Nucleus accumbens (tissue), 56 donors: ENCODE measurements at regions not wholly inside any gene's neighbourhood (a gene's known extent, or its start where the extent isn't known, plus 50 kb on each side); places are given as distances from the start of the nearest gene placed in this dataset.

Source experiments
- DNase-seq, 56 donors: peaks; one replicate each; lab custom pipeline; 2025; lab: John Stamatoyannopoulos, UW

DNA sequence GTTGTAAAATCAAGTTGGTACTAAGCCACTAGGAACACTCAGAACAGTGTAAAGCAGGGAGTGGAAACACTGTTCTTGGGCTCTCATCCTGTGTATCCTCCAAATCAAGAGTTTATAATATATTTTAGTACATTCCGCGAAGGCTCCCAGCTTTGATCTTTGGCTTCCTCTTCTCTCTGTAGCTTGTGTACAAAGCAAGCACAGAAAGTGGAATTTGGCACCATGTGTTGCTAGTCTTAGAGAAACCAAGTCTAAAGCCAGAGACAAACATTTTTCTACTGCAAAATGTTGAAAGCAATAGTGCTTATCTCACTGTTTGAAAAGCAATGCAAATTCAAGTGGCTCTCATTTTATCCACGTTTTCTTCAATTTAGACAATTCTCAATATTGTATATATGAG, 1893.3 kb upstream of the WWC1 start:
- no peak for DNase-seq

DNA sequence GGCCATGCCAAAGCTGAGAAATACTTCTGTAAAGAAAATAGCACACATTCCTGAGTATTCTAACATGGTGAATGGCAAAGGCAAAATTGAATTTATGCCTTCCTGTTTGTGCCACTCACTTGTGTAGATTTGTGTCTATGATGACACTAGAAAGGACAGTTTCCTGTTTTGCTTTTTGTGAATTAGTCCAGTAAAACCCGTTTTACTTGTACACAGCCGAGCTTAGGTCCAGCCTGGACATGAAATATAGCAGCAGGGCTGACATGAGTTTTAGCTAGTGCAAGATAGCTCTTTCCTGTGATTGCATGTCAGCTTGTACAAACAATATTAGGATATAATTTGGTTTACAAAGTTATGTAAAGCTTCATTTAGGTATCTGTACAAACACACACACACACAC, 1891.7 kb upstream of the WWC1 start:
- no peak for DNase-seq

DNA sequence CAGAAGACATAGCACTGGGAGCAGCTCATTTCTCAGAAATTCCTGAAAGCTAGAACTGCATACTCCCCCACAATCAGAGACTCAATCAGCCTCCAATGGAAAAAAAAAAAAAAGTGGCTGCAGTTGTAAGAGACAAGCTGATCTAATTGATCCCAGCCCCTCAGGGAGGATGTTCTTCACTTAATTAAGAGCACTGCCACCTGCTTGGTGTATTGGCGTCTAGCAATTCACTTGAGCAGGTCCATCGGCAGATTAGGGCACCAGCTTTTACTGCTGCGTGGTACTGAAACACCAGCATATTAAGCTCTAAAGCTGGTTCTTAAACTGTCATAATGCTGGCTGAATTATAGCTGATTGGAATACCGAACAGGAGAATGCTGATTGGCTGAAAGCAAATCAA, 1890.1 kb upstream of the WWC1 start:
- DNase-seq, result peak in 7 of 56 donors; percentile 3 to 32 (median 9)

DNA sequence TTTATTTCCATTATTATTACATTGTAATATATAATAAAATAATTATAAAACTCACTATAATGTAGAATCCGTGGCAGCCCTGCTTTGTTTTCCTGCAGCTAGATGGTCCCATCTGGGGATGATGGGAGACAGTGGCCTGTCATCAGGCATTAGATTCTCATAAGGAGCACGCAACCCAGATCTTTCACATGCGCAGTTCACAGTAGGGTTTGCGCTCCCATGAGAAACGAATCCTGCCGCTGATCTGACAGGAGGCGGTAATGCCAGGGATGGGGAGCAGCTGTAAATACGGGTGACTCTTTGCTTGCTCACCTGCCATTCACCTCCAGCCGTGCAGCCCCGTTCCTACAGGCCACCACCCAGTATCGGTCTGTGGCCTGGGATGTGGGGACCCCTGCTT, 1879.3 kb upstream of the WWC1 start:
- DNase-seq, result no peak

DNA sequence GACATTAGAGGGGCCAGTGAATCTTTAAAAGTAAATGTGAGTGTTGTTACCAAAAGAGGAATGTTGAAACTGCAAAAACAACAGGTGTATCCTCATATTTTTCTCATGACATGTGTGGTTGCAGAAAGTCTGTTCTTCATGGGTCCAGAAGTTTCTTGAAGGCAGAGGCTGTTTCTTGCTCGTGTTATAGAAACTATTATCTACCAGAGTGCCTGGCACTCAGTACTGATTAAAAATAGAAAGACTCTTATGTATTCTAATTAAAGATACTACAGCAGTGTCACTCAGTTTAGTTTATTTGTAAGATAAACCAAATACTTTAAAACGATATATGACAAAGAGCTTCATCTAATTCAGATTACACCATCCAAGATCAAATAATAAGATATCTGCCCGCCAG, 1864.2 kb upstream of the WWC1 start:
- DNase-seq, result no peak

DNA sequence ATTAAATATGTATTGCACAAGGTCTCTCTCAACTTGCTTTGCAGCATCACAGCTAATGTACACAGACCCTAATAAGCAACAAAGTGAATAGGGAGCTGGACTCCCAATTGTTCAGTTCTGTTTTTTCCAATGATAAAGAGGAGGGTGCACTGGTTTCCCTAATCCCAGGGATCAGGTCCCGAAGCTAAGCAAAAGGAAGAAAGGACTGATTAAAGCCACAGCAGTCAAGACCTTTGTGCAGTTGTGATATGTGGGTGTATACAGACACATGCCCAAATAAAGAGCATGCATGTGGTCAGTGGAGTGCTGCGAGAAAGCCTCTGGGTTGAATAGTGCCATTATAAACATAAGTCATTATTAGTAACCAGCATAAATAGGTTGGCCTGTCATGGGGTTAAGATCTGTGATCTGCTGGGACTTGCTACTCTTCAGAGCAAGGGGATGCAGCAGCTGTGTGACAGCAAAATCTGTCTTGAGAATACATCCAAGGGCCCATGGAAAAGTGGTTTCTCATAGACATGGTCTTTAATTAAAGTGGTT, 1863.1 kb upstream of the WWC1 start:
- DNase-seq, result no peak

DNA sequence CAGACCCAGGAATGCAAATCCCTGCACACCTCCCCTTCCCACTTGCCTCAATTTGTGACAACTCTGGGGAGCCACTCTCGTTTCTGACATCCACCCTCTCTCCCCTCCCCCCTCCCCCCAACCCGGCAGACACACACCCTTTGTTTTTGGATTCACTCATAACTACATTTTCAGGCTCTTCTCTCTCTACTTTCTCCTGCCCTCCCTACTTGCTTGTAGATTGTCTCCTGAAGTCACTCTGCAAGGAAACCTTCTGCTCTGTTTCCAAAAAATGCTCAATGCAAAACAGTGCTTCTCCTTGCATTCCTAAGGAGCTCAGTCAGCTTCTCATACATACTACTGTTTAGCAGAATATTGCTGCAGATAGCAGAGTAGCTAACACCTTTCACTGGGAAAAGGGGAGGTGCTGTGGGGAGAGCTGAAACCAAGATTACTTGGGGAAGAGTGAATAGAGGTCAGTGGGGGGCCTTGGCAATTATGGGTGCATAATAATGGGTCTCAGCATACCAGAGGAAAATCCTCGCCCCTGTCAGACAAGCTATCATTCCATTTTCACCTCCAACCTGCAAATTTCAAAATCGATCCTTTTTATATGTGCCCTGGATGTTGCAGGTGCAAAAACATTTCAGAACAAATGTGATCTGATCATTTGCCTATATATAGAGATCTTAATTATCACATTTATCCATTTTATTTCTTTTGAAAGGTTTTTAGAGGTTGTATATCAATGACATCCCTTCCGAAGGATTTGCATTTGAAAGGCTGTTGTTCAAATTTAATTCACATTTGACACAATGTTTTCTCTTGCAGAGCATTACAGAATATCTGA, 1860.7 kb upstream of the WWC1 start:
- DNase-seq, result no peak

DNA sequence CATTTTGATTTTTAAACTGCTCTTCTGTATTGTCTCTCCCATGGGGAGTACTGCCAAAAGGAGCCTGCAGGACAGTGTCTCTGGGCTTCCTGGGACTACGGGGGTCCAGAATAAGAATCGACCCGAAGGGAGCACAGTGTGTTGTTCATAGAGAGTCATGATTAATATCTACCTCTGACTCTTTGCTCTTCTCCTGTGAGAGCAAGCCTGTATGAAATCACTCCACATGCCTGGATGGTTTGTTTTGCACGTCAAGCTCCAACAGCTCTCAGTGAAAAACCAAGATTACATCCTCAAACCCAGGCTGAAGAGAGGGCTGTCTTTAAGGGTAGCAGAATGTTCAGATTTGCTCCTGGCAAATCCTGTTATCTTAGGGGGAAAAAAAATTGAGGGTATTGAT, 1860.0 kb upstream of the WWC1 start:
- no peak for DNase-seq

DNA sequence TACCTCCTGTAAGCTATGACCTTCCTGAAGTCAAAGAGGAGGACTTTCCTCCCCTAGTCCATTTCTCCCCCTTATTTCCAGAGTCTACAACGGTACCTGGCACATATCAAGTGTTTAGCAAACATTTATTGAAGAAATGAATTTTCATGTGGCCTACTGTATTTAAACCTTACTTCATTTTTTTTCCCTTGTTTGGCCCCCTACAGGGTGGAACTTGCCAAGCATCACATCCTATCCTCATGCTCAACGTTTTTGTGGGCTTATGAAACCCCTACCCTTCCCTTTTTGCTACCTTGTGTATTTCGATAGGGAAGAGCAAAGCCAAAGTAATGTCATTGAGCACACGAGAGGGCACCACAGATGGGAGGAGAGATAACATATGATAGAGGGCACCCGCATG, 1857.8 kb upstream of the WWC1 start:
- DNase-seq, result no peak

DNA sequence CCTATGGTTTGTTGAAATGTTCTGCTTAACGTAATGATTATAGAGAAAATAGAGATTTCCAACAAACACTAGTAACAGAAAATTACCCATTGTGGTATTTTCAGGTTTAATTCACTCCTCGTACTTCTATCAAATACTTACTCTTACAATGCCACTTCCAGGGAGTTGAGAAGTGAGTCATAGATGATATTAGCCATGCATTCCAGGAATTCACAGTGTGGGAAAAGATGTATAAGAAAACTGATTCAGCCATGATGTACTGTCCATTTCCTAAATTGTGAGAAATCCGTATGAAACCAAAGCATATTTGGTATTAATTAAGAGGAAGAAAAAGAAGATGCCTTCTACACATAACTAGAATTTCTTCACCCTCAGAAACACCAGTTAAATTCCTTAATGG, 1854.6 kb upstream of the WWC1 start:
- no peak for DNase-seq

DNA sequence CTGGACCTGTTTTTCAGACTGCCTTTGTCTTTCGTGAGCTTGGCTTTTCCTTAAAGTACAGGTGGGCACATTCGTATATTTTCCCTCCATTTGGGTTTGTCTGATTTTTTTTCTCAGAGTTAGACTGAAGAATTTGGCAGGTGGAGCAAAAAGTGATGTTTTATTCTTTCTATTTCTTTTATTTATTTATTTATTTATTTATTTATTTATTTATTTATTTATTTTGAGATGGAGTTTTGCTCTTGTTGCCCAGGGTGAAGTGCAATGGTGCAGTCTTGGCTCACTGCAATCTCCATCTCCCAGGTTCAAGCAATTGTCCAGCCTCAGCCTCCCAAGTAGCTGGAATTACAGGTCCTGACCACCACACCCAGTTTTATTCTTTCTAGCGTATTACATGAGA, 1805.1 kb upstream of the WWC1 start:
- DNase-seq, result no peak

DNA sequence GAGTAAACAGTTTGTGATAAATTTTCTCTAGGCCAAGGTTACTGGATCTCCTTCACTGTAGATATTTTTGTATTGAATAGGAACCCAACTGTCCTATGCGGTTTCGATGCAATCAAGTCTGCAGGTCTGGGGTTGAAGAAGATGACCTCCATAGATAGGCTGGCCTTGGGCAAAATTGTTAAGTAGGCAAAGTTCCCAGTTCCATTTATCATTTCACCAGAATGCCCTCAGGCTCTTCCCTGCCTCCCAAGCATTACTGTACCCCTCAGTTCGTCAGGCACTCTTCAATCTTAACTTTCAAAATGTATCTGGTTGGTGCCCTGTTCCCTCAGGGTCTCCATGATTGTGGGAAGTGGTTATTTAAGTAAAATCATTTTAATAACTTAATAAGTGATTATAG, 1802.9 kb upstream of the WWC1 start:
- DNase-seq, result no peak

DNA sequence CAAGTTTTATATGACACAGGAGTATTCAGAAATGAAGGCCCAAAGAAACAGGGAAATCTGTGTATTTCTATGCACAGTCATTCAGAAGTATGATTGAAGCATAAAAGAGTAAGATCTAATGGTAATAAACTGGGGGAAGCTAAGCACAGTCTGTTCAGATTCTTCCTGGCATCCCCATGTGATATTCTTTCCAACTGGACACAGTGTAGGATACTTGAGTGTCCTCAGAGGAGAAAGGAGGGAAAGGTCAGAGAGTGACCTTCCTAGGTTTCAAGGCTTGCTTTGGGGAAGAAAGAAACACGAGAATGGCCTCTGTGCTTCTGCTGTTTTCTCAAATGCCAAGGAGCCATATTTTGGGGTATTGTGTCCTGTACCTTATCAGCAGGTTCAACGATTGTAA, 1798.4 kb upstream of the WWC1 start:
- no peak for DNase-seq

DNA sequence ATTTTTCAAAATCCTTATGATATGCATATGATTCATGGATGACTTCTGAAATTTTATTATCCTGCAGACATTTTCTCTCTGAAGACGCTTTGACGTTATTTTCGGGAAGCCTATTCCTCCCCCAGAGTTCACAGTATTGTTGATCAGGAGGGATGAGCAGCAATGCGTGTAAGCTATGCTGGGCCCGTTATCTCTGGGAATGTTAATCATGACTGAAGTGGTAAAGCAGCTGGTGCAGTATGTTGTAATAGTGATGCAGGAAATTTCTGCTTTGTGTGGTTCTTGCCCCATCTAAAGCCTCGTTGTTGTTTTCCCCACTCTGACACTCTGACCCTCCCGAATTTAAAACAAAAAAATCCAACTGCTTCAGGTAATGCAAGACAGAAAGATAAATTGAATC, 1797.8 kb upstream of the WWC1 start:
- peak in 1 of 56 donors; percentile 4 for DNase-seq

DNA sequence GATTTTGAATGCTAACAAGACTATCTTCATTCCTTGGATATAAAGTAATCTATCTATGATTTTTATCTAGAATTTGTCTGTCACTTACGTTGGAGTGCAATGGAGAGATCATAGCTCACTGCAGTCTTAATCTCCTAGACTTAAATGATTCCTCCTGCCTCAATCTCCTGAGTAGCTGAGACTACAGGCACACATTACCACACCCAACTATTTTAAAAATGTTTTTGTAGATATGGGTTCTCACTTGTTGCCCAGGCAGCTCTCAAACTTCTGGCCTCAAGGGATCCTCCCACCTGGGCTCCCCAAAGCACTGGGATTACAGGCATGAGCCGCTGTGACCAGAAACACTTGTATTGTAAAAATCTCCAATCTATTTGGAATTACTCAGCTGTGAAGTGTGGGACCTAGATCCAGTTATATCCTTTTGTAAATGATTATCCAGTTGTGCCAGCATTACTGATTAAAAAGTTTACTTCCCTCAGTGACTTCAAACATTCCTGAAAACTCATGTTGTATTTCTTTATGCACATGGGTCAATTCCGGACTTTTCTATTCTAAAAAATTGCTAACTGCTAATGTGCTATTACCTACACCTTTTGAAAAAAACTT, 1793.8 kb upstream of the WWC1 start:
- no peak for DNase-seq

DNA sequence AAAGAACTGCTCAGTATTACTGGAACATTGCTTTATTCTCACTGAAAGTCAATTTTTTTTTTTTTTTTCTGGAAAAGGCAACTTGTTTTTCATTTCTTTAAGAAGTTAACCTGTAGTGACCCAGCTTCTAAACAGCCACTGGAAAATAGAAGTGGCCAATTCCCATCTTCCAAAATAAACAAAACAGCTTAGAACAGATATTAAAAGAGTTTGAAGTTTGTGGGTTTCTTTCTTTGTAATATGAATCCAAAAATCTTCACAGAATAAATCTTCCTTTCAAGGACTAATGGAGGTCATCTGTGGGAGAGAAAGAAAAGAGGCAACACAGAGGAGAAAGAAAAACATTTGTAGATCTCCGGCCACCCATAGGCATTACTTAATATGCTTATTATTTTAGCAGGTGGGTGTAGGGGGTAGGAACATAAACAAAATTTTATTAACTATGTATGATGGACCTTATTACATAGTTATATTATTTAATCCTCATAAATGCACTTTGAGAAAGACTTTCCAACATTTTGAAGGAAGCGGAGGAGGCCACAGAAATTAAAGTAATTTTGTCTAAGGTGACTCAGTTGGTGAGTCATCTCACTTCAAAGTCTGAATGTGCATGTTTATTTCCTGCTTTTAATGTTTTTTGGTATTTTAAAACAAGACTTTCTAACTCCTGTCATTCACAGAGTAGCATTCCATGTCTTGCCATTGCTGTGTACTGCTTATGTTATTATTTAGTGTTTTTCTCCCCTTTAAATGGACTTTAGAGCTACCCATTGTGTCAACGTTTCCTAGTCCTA, 1791.8 kb upstream of the WWC1 start:
- no peak for DNase-seq

DNA sequence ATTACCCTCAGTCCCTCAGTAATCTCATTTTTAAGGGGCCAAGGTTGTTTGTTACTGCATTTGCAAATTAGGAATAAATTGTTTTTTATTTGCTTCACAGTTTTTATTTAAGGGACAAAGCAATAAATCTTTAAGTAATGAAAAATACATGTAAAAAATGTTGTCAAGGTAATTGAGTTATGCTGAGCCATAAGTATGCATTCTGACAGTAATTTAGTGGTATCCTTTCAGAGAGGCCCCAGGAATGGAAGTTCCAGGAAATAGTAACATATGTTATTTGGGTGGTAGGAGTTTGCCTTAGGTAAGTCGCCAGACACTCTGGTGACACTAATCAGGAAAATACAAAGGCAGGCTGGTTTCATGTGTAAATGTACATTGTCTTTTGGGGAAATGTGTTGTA, 1787.9 kb upstream of the WWC1 start:
- DNase-seq, result no peak

DNA sequence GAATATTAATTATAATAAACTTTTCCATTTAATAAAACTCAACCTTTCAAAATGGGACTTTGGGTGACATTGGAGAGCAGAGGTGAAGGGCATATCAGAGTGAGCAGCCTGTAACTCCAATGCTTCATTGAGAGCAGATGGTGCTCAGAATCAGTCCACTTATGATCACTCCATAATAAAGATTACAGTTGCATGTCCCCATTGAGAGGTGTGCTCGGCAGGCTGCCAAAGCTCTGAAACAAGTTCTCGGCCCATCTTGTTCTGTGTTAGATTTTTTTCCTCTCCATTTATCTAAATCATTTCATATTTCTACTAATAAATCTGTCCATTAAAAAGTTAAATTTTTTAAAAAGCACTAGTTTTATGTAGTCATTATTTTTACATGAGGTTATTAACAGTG, 1786.4 kb upstream of the WWC1 start:
- DNase-seq, result no peak

DNA sequence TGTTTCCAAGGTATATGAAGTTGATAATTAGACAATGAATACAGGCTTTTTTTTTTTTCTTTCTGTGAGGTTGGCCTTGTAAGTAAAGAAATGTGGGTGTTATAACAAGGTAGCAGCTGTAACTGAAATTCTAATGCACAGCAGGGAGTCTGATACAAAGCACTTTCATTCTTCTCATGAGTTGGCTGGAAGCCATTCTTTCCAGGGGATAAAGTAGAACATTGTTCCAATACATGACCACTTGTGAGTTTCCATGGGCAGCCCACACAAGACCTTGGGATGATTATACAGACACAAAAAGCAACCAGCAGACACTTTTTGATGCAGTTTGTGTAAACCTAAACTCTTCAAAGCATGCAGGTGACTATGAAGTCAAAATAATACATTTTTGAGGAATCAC, 1785.9 kb upstream of the WWC1 start:
- DNase-seq, result no peak

DNA sequence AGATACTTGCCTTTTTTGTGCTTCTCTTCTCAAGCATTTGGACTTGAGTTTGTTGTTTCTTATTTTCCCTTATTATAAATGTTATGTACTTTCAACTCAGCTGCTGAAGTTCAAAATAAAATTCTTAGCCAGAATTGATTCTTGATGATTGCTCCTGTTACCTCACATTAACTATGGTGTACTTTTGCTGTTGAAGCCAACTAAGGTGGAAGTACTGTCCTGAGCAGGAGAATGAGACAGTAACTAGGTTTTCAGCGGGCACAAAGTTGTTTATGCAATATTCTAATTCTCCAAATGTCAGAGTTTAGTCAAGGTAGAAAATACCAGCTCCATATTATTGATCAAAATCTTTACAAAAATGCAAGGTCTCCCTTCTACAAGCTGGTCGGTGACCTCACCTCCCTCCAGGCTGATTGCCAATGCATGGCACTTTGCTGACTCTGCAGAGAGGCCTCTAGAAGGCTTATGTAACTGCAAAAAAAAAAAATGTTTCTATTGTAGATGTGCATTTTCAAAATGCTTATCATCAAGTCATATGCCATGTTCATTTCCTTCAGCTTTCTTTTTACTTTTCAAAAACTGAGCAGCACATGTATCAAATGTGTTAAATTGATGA, 1783.5 kb upstream of the WWC1 start:
- DNase-seq, result no peak

DNA sequence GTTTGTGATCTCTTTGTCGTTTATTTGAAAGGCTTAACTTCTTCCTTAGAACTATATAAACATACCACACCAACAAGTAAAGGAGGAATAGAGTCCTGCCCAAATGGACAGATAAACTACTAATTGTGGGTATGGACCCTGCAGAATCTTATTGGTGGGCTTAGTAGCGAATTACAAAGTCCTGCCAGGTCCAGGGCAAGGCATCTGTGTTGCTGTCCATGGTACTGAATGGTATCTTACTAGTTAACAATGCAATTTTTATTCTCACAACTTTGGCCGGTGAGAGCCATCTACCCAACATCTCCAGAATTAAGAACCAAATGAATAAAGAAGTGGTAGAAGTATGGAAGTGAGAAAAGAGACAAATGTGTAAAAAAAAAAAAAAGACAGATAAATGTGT, 1782.4 kb upstream of the WWC1 start:
- no peak for DNase-seq
